DMS79 treated with DMSO at 0.1 percent for 48 hours (cell line): ENCODE measurements at regions not wholly inside any gene's neighbourhood (a gene's known extent, or its start where the extent isn't known, plus 50 kb on each side); places are given as distances from the start of the nearest gene placed in this dataset.
"Not testable (repeated sequence)": the region's sequence is repeated elsewhere in the genome, so short reads cannot be mapped to it uniquely, and the experiment has no call there.

Experiments used
- DNase-seq: peaks from one replicate; lab custom pipeline; 2025; lab: John Stamatoyannopoulos, UW

- DNase-seq: no peak
These were observed 214.4 kb downstream of the BMP4 start for GRCh38 chr14:53742233-53742620.

- DNase-seq: no peak
These were observed 215.0 kb downstream of the BMP4 start for GRCh38 chr14:53741479-53742232.

- DNase-seq: no peak
These were observed 216.1 kb downstream of the BMP4 start for GRCh38 chr14:53740570-53740969.

- DNase-seq: peak; percentile 19
These were observed 220.7 kb downstream of the BMP4 start for GRCh38 chr14:53735916-53736315.

GRCh38 chr14:53723221-53723620 lies 233.4 kb downstream of the BMP4 start:
- no peak for DNase-seq

GRCh38 chr14:53719536-53719935 lies 237.1 kb downstream of the BMP4 start:
- DNase-seq: no peak

GRCh38 chr14:53716578-53716977 lies 240.0 kb downstream of the BMP4 start:
- DNase-seq: no peak

- no peak for DNase-seq
These were observed 241.4 kb downstream of the BMP4 start for GRCh38 chr14:53715193-53715721.

GRCh38 chr14:53714495-53715192 lies 242.0 kb downstream of the BMP4 start:
- DNase-seq: no peak

- DNase-seq: not testable (repeated sequence)
These were observed 243.7 kb downstream of the BMP4 start for GRCh38 chr14:53712901-53713300.

GRCh38 chr14:53711205-53711604 lies 245.4 kb downstream of the BMP4 start:
- no peak for DNase-seq

- DNase-seq: no peak
These were observed 246.0 kb downstream of the BMP4 start for GRCh38 chr14:53710615-53711014.

- DNase-seq: no peak
These were observed 247.2 kb downstream of the BMP4 start for GRCh38 chr14:53709381-53709780.

- no peak for DNase-seq
These were observed 253.2 kb downstream of the BMP4 start for GRCh38 chr14:53703457-53703856.

GRCh38 chr14:53701108-53701875 lies 255.3 kb downstream of the BMP4 start:
- DNase-seq: no peak

- DNase-seq: no peak
These were observed 260.2 kb downstream of the BMP4 start for GRCh38 chr14:53696217-53696965.

GRCh38 chr14:53695692-53696214 lies 260.9 kb downstream of the BMP4 start:
- DNase-seq: peak; percentile 26

GRCh38 chr14:53692885-53693284 lies 263.7 kb downstream of the BMP4 start:
- DNase-seq: peak; percentile 36

- DNase-seq: no peak
These were observed 264.2 kb downstream of the BMP4 start for GRCh38 chr14:53692451-53692850.

- DNase-seq: peak; percentile 61
These were observed 273.4 kb downstream of the BMP4 start for GRCh38 chr14:53683229-53683628.

- DNase-seq: no peak
These were observed 284.1 kb downstream of the BMP4 start for GRCh38 chr14:53672526-53672925.

- no peak for DNase-seq
These were observed 285.9 kb downstream of the BMP4 start for GRCh38 chr14:53670701-53671100.
